Stimulated activated CD4-positive, alpha-beta T cell treated with anti-CD3 and anti-CD28 coated beads, Interleukin-2, amount 100 ng/mL, for 48 hours (primary cell): ENCODE measurements at regions not wholly inside any gene's neighbourhood (a gene's known extent, or its start where the extent isn't known, plus 50 kb on each side); places are given as distances from the start of the nearest gene placed in this dataset.

Experiments
- DNase-seq, 2 donors: peaks; one replicate each; pipeline ENCODE4 v3.0.0-alpha.2; 2020

GRCh38 chr2:58560531-58560930 is 319.4 kb upstream of the FANCL start:
- DNase-seq, result no peak

- DNase-seq, result no peak
Measured at GRCh38 chr2:58558881-58559280, 317.8 kb upstream of the FANCL start.

- no peak for DNase-seq
Measured at GRCh38 chr2:58557176-58557575, 316.1 kb upstream of the FANCL start.

- DNase-seq, result no peak
Measured at GRCh38 chr2:58553937-58554336, 312.8 kb upstream of the FANCL start.

- DNase-seq, result no peak
Measured at GRCh38 chr2:58553522-58553921, 312.4 kb upstream of the FANCL start.

GRCh38 chr2:58545300-58546280 is 304.5 kb upstream of the FANCL start:
- DNase-seq, result no peak

- no peak for DNase-seq
Measured at GRCh38 chr2:58543442-58543841, 302.3 kb upstream of the FANCL start.

GRCh38 chr2:58541511-58541910 is 300.4 kb upstream of the FANCL start:
- no peak for DNase-seq

GRCh38 chr2:58540681-58541080 is 299.6 kb upstream of the FANCL start:
- no peak for DNase-seq

- no peak for DNase-seq
Measured at GRCh38 chr2:58539973-58540372, 298.8 kb upstream of the FANCL start.

- DNase-seq, result no peak
Measured at GRCh38 chr2:58535990-58536389, 294.9 kb upstream of the FANCL start.

- DNase-seq, result no peak
Measured at GRCh38 chr2:58535182-58535581, 294.1 kb upstream of the FANCL start.

- DNase-seq, result no peak
Measured at GRCh38 chr2:58533376-58533775, 292.3 kb upstream of the FANCL start.

- DNase-seq, result no peak
Measured at GRCh38 chr2:58532641-58533040, 291.5 kb upstream of the FANCL start.

GRCh38 chr2:58527647-58528046 is 286.5 kb upstream of the FANCL start:
- DNase-seq, result no peak

- DNase-seq, result no peak
Measured at GRCh38 chr2:58521803-58522554, 280.9 kb upstream of the FANCL start.

GRCh38 chr2:58520903-58521302 is 279.8 kb upstream of the FANCL start:
- no peak for DNase-seq

GRCh38 chr2:58517881-58518280 is 276.8 kb upstream of the FANCL start:
- DNase-seq, result no peak

GRCh38 chr2:58516695-58517094 is 275.6 kb upstream of the FANCL start:
- no peak for DNase-seq

GRCh38 chr2:58515827-58516573 is 274.9 kb upstream of the FANCL start:
- DNase-seq, result no peak

- no peak for DNase-seq
Measured at GRCh38 chr2:58514252-58514651, 273.1 kb upstream of the FANCL start.

- DNase-seq, result no peak
Measured at GRCh38 chr2:58512878-58513277, 271.8 kb upstream of the FANCL start.

- DNase-seq, result no peak
Measured at GRCh38 chr2:58508006-58508405, 266.9 kb upstream of the FANCL start.
